KMS-11 (cell line): ENCODE measurements at regions not wholly inside any gene's neighbourhood (a gene's known extent, or its start where the extent isn't known, plus 50 kb on each side); places are given as distances from the start of the nearest gene placed in this dataset.

Experiments
- H2AFZ ChIP-seq: fragments of 200-600 bp; sonication (generic); 2 replicates; pipeline ENCODE4 v1.6.1; 2016; ENCODE audit warnings: antibody characterized with exemption, mixed run types, low read depth
- H3K27ac ChIP-seq: fragments of 200-600 bp; sonication (generic); 2 replicates; pipeline ENCODE4 v1.6.1; 2016; ENCODE audit warnings: mild to moderate bottlenecking, mixed run types
- H3K27me3 ChIP-seq: fragments of 200-600 bp; sonication (generic); 2 replicates; pipeline ENCODE4 v1.6.1; 2017; ENCODE audit warnings: mild to moderate bottlenecking, low read depth, mixed run types, moderate library complexity; ENCODE audit not compliant: insufficient read depth
- H3K36me3 ChIP-seq: fragments of 200-600 bp; sonication (generic); 2 replicates; pipeline ENCODE4 v1.6.1; 2017; ENCODE audit warnings: mild to moderate bottlenecking, mixed run types; ENCODE audit not compliant: insufficient read depth
- H3K4me1 ChIP-seq: fragments of 200-600 bp; sonication (generic); 2 replicates; pipeline ENCODE4 v1.6.1; 2016; ENCODE audit warnings: mild to moderate bottlenecking, low read depth, mixed run types; ENCODE audit not compliant: poor library complexity, severe bottlenecking
- H3K4me2 ChIP-seq: fragments of 200-600 bp; sonication (generic); 2 replicates; pipeline ENCODE4 v1.7.0; 2016; ENCODE audit warnings: mild to moderate bottlenecking, mixed run types
- H3K4me3 ChIP-seq: fragments of 200-600 bp; sonication (generic); IDR thresholded peaks from 2 replicates; pipeline ENCODE4 v1.6.1; 2017; ENCODE audit warnings: low read depth, low read length, mixed read lengths; ENCODE audit not compliant: insufficient read depth
- H3K79me2 ChIP-seq: fragments of 200-600 bp; sonication (generic); 2 replicates; pipeline ENCODE4 v1.6.1; 2016; ENCODE audit warnings: low read depth, mixed run types; ENCODE audit not compliant: insufficient read depth
- H3K9ac ChIP-seq: fragments of 200-600 bp; sonication (generic); 2 replicates; pipeline ENCODE4 v1.6.1; 2016; ENCODE audit warnings: mild to moderate bottlenecking, mixed run types
- H4K20me1 ChIP-seq: fragments of 200-600 bp; sonication (generic); 2 replicates; pipeline ENCODE4 v1.6.1; 2016; ENCODE audit warnings: mild to moderate bottlenecking, mixed run types; ENCODE audit not compliant: insufficient read depth
- CTCF ChIP-seq: fragments of 200-600 bp; sonication (generic); conservative IDR thresholded peaks from 2 replicates; pipeline ENCODE4 v1.6.1; 2017; ENCODE audit warnings: low read depth, mild to moderate bottlenecking, antibody characterized with exemption, low read length, moderate library complexity, mixed read lengths

GRCh38 chr17:71664861-71665260 lies 456.0 kb upstream of the SOX9 start:
- H3K9ac ChIP-seq: no peak overlapping the region
- no peak overlapping the region for H3K27ac ChIP-seq
- H3K4me1 ChIP-seq: no peaks in the 10 kb centered on the region
- no peak for TF ChIP-seq CTCF
- H3K4me2 ChIP-seq: no peak overlapping the region
- H2AFZ ChIP-seq: no peak overlapping the region
- H3K79me2 ChIP-seq: no peaks in the 10 kb centered on the region
- no peak overlapping the region for H3K4me3 ChIP-seq
- H3K27me3 ChIP-seq: no peaks in the 10 kb centered on the region
- no peaks in the 10 kb centered on the region for H4K20me1 ChIP-seq
- no peaks in the 10 kb centered on the region for H3K36me3 ChIP-seq

GRCh38 chr17:71666047-71666446 lies 454.8 kb upstream of the SOX9 start:
- no peak for TF ChIP-seq CTCF

GRCh38 chr17:71667661-71668060 lies 453.2 kb upstream of the SOX9 start:
- Histone ChIP-seq H3K4me2 (no peak overlapping the region), H3K4me3 (no peak overlapping the region), H3K4me1 (no peaks in the 10 kb centered on the region), H4K20me1 (no peaks in the 10 kb centered on the region), H3K9ac (no peak overlapping the region), H3K36me3 (no peaks in the 10 kb centered on the region), H3K27me3 (no peaks in the 10 kb centered on the region), H3K79me2 (no peaks in the 10 kb centered on the region), H3K27ac (no peak overlapping the region), H2AFZ (no peak overlapping the region)
- TF ChIP-seq CTCF: no peak

More at GRCh38 chr17:71666047-71666446, 454.8 kb upstream of the SOX9 start:
- Histone ChIP-seq H3K27ac (no peak overlapping the region), H3K36me3 (no peaks in the 10 kb centered on the region), H3K4me2 (no peak overlapping the region), H3K9ac (no peak overlapping the region), H3K27me3 (no peaks in the 10 kb centered on the region), H3K4me1 (no peaks in the 10 kb centered on the region), H3K79me2 (no peaks in the 10 kb centered on the region), H2AFZ (no peak overlapping the region), H4K20me1 (no peaks in the 10 kb centered on the region), H3K4me3 (no peak overlapping the region)

- no peak for TF ChIP-seq CTCF
- Histone ChIP-seq H3K79me2 (no peaks in the 10 kb centered on the region), H3K27ac (no peak overlapping the region), H2AFZ (no peak overlapping the region), H3K36me3 (no peaks in the 10 kb centered on the region), H3K4me2 (no peak overlapping the region), H3K9ac (no peak overlapping the region), H3K27me3 (no peaks in the 10 kb centered on the region), H3K4me3 (no peak overlapping the region), H3K4me1 (no peaks in the 10 kb centered on the region), H4K20me1 (no peaks in the 10 kb centered on the region)
Measured at GRCh38 chr17:71668807-71669206, 452.0 kb upstream of the SOX9 start.
